ENCODE measurements at regions not wholly inside any gene's neighbourhood (a gene's known extent, or its start where the extent isn't known, plus 50 kb on each side); places are given as distances from the start of the nearest gene placed in this dataset.
"Not testable (repeated sequence)": the region's sequence is repeated elsewhere in the genome, so short reads cannot be mapped to it uniquely, and the experiment has no call there.

GRCh38 chr3:110679285-110679684 lies 392.3 kb upstream of the NECTIN3 start:
- H3K27ac Mint-ChIP-seq: no peak overlapping the region
- no peaks in the 10 kb centered on the region for H3K27me3 Mint-ChIP-seq
- H3K4me1 Mint-ChIP-seq (ENCODE audit: low read depth in 2 of 2): no peaks in the 10 kb centered on the region
- no peaks in the 10 kb centered on the region for H3K9me3 Mint-ChIP-seq
- no peaks in the 10 kb centered on the region for H3K36me3 Mint-ChIP-seq
- ATAC-seq (no peak), DNase-seq (ENCODE audit: low spot score) (no peak)
- no peak overlapping the region for H3K4me3 Mint-ChIP-seq

GRCh38 chr3:110680450-110680849 lies 391.2 kb upstream of the NECTIN3 start:
- no peak for ATAC-seq
- Mint-ChIP-seq H3K4me1 (ENCODE audit: low read depth in 2 of 2) (no peaks in the 10 kb centered on the region), H3K9me3 (no peaks in the 10 kb centered on the region), H3K27ac (no peak overlapping the region), H3K36me3 (no peaks in the 10 kb centered on the region), H3K4me3 (no peak overlapping the region), H3K27me3 (no peaks in the 10 kb centered on the region)
- DNase-seq (ENCODE audit: low spot score): no peak

DNA sequence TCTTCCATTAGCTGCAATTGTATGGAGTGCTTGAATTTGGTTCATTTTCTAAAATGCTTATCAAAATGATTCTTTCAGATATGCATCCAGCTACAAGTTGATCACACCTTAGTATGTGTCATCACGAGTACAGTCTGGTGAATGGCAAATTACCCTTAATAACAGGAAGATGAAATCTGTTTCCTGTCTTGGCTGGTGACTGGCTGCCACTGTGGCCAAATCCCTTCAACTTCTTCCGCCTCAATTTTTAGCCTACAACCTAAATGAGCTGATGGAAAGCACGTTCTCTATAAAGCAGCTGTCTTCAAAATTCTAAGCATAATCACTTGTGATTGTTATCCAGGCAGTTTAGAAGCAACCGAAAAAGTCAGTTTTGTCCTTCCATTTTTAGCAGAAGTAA lies 387.1 kb upstream of the NECTIN3 start:
- H3K4me1 Mint-ChIP-seq (ENCODE audit: low read depth in 2 of 2): no peaks in the 10 kb centered on the region
- ATAC-seq: no peak
- H3K36me3 Mint-ChIP-seq: no peaks in the 10 kb centered on the region
- H3K4me3 Mint-ChIP-seq: no peak overlapping the region
- DNase-seq (ENCODE audit: low spot score): no peak
- H3K9me3 Mint-ChIP-seq: no peaks in the 10 kb centered on the region
- no peak overlapping the region for H3K27ac Mint-ChIP-seq
- H3K27me3 Mint-ChIP-seq: no peaks in the 10 kb centered on the region

DNA sequence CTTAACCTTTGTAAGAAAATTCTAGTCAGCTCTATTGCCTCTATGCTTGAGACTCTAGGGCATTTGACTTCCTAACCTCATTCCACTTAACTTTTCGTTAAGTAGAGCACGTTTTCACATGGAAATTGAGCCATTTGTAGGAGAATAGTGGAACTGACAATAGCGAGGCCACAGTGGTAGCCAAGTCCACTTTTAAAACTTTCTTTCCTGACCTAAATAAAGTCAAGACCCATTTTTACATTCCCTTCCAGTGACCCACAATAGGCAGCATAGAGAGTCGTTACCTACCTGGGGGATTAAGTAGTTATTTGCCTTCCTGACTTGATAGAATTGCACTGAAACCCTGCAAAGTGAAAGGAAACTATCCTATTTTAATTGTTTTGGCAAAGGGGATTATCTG lies 386.0 kb upstream of the NECTIN3 start:
- Mint-ChIP-seq H3K27ac (no peak overlapping the region), H3K36me3 (no peaks in the 10 kb centered on the region), H3K27me3 (no peaks in the 10 kb centered on the region), H3K4me3 (no peak overlapping the region), H3K9me3 (no peaks in the 10 kb centered on the region), H3K4me1 (ENCODE audit: low read depth in 2 of 2) (no peaks in the 10 kb centered on the region)
- ATAC-seq (no peak), DNase-seq (ENCODE audit: low spot score) (no peak)

DNA sequence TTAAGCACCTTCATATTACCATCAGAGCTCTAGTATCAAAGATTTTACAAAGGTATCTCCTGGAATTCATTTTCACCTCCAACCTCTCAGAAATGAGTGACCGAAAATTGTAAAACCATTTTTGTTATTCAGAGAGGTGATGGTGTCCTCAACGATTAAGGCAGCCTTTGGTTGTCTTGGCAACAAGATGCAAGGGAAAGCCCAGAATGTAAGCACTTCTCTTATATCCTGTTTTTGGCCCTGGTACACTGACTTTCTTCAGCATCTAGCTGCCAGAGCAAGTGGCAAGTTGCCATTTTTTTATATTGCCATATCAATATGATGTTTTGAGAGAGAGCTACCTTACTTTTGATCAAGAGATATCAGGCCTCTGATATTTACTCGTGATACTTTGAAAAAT lies 384.9 kb upstream of the NECTIN3 start:
- no peaks in the 10 kb centered on the region for H3K4me1 Mint-ChIP-seq (ENCODE audit: low read depth in 2 of 2)
- no peaks in the 10 kb centered on the region for H3K9me3 Mint-ChIP-seq
- no peak for DNase-seq (ENCODE audit: low spot score)
- H3K27ac Mint-ChIP-seq: no peak overlapping the region
- ATAC-seq: no peak
- no peaks in the 10 kb centered on the region for H3K36me3 Mint-ChIP-seq
- no peaks in the 10 kb centered on the region for H3K27me3 Mint-ChIP-seq
- H3K4me3 Mint-ChIP-seq: no peak overlapping the region

DNA sequence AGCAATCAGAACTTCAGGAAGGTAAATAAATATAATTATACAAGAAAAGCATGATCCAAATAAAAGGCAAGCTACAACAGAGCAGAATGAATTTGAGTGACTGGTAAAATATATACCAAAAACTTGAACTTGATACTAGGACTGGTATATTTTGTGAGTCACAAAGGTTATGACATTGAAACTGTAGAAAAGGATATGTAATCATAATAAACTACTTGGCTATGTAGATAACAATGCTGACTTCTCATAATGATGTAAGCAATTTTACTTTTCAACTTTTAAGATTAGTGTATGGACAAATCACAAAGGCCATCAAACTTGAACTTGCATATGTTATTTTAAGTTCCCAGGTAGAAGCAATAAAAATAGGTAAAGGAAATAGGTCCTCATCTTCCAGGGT lies 384.5 kb upstream of the NECTIN3 start:
- Mint-ChIP-seq H3K36me3 (no peaks in the 10 kb centered on the region), H3K9me3 (peaks cover 3% of the 10 kb centered on the region), H3K27ac (no peak overlapping the region), H3K4me1 (ENCODE audit: low read depth in 2 of 2) (no peaks in the 10 kb centered on the region), H3K27me3 (no peaks in the 10 kb centered on the region), H3K4me3 (no peak overlapping the region)
- no peak for DNase-seq (ENCODE audit: low spot score)
- ATAC-seq: no peak

DNA sequence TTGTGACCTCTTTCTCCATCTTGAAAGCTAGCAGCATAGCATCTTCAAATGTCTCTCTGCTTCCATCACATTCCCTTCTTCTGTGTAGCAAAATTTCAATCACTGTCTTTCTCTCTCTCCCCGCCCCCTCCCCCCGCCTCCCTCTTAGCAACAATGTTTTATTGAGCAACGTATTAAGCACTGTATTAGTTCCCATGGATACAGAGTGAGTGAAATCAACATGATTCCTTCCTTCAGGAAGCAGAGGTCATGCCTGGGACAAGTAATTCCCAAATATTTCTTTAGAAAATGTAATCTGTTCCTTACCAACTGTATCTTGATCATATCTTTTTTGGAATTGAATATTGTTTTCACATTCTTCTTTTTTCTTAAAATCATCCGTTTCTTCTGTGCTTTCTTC lies 373.7 kb upstream of the NECTIN3 start:
- no peaks in the 10 kb centered on the region for H3K9me3 Mint-ChIP-seq
- DNase-seq (ENCODE audit: low spot score): no peak
- H3K27me3 Mint-ChIP-seq: no peaks in the 10 kb centered on the region
- H3K36me3 Mint-ChIP-seq: no peaks in the 10 kb centered on the region
- no peak overlapping the region for H3K27ac Mint-ChIP-seq
- no peaks in the 10 kb centered on the region for H3K4me1 Mint-ChIP-seq (ENCODE audit: low read depth in 2 of 2)
- H3K4me3 Mint-ChIP-seq: no peak overlapping the region
- ATAC-seq: no peak

DNA sequence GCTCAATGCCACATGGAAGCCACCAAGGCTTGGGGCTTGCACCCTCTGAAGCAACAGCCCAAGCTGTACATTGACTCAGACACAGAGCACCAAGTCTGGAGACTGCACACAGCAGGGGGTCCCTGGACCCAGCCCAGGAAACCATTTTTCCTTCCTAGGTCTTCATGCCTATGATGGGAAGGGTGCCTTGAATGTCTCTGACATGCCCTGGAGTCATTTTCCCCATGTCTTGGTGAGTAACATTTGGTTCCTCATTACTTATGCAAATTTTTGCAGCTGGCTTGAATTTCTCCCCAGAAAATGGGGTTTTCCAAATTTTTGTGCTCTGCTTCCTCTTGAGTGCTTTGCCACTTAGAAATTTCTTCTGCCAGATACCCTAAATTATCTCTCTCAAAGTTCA lies 367.3 kb upstream of the NECTIN3 start:
- not testable (repeated sequence) for H3K27ac Mint-ChIP-seq; H3K9me3 Mint-ChIP-seq; H3K27me3 Mint-ChIP-seq; H3K36me3 Mint-ChIP-seq; H3K4me3 Mint-ChIP-seq; H3K4me1 Mint-ChIP-seq (ENCODE audit: low read depth in 2 of 2); ATAC-seq; DNase-seq (ENCODE audit: low spot score)

GRCh38 chr3:110708156-110708555 lies 363.5 kb upstream of the NECTIN3 start:
- no peak overlapping the region for H3K27ac Mint-ChIP-seq
- DNase-seq (ENCODE audit: low spot score) (no peak), ATAC-seq (no peak)
- no peaks in the 10 kb centered on the region for H3K27me3 Mint-ChIP-seq
- H3K36me3 Mint-ChIP-seq: no peaks in the 10 kb centered on the region
- no peaks in the 10 kb centered on the region for H3K4me1 Mint-ChIP-seq (ENCODE audit: low read depth in 2 of 2)
- H3K9me3 Mint-ChIP-seq: peaks cover 8% of the 10 kb centered on the region
- no peak overlapping the region for H3K4me3 Mint-ChIP-seq

DNA sequence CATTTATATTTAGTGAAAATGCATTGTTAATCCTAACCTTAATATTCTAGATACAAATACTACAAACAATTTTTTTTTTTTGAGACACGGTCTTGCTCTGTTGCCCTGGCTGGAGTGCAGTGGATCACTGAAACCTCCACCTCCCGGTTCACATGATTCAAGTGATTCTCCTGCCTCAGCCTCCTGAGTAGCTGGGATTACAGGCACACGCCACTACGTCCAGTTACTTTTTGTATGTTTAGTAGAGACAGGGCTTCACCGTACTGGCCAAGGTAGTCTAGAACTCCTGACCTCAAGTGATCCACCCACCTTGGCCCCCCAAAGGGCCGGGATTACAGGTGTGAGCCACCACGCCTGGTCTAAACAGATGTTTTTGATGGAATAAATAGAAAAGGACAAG lies 361.5 kb upstream of the NECTIN3 start:
- Mint-ChIP-seq H3K9me3 (peaks cover 3% of the 10 kb centered on the region), H3K4me3 (no peak overlapping the region), H3K4me1 (ENCODE audit: low read depth in 2 of 2) (no peaks in the 10 kb centered on the region), H3K27me3 (no peaks in the 10 kb centered on the region), H3K27ac (no peak overlapping the region), H3K36me3 (no peaks in the 10 kb centered on the region)
- ATAC-seq (no peak), DNase-seq (ENCODE audit: low spot score) (no peak)

GRCh38 chr3:110710603-110711002 lies 361.0 kb upstream of the NECTIN3 start:
- H3K36me3 Mint-ChIP-seq: no peaks in the 10 kb centered on the region
- no peak for DNase-seq (ENCODE audit: low spot score)

GRCh38 chr3:110711130-110711832 lies 360.3 kb upstream of the NECTIN3 start:
- H3K9me3 Mint-ChIP-seq: no peaks in the 10 kb centered on the region
- H3K27me3 Mint-ChIP-seq: no peaks in the 10 kb centered on the region
- DNase-seq (ENCODE audit: low spot score): no peak
- H3K4me3 Mint-ChIP-seq: no peak overlapping the region
- no peaks in the 10 kb centered on the region for H3K4me1 Mint-ChIP-seq (ENCODE audit: low read depth in 2 of 2)
- no peak for ATAC-seq
- H3K36me3 Mint-ChIP-seq: no peaks in the 10 kb centered on the region
- H3K27ac Mint-ChIP-seq: no peak overlapping the region

More at GRCh38 chr3:110710603-110711002, 361.0 kb upstream of the NECTIN3 start:
- Mint-ChIP-seq H3K27me3 (no peaks in the 10 kb centered on the region), H3K27ac (no peak overlapping the region), H3K9me3 (peaks cover 3% of the 10 kb centered on the region), H3K4me3 (no peak overlapping the region), H3K4me1 (ENCODE audit: low read depth in 2 of 2) (no peaks in the 10 kb centered on the region)
- ATAC-seq: no peak

- DNase-seq (ENCODE audit: low spot score) (no peak), ATAC-seq (no peak)
- Mint-ChIP-seq H3K4me1 (ENCODE audit: low read depth in 2 of 2) (no peaks in the 10 kb centered on the region), H3K9me3 (no peaks in the 10 kb centered on the region), H3K27ac (no peak overlapping the region), H3K4me3 (no peak overlapping the region), H3K36me3 (no peaks in the 10 kb centered on the region), H3K27me3 (no peaks in the 10 kb centered on the region)
Observed at GRCh38 chr3:110711851-110712516, 359.6 kb upstream of the NECTIN3 start.

DNA sequence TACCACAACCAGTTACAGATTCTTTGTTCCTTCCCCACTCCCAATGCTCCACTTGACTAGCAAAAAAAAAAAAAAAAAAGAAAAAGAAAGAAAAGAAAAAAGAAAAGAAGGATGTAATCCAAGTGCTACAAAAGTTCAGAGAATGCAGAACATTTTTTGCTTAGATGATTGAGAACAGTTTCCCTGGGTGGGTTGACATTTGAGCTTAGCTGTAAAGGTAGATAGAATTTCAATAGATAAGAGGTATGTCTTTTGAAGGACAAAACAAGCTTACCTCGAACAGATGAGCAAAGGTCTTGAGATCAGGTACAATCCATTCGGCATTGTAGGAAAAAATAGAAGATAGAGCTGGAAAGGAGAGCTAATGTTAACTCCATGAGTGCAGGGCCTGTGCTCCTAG lies 344.6 kb upstream of the NECTIN3 start:
- no peak overlapping the region for H3K4me3 Mint-ChIP-seq
- no peaks in the 10 kb centered on the region for H3K36me3 Mint-ChIP-seq
- DNase-seq (ENCODE audit: low spot score) (no peak), ATAC-seq (no peak)
- no peaks in the 10 kb centered on the region for H3K4me1 Mint-ChIP-seq (ENCODE audit: low read depth in 2 of 2)
- peaks cover 0 to 7% of the 10 kb centered on the region in 2 donors for H3K27me3 Mint-ChIP-seq
- no peak overlapping the region for H3K27ac Mint-ChIP-seq
- H3K9me3 Mint-ChIP-seq: peaks cover 3% of the 10 kb centered on the region

GRCh38 chr3:110731148-110731547 lies 340.5 kb upstream of the NECTIN3 start:
- Mint-ChIP-seq H3K27ac (no peak overlapping the region), H3K36me3 (no peaks in the 10 kb centered on the region), H3K27me3 (peaks cover 0 to 7% of the 10 kb centered on the region in 2 donors), H3K4me1 (ENCODE audit: low read depth in 2 of 2) (no peaks in the 10 kb centered on the region), H3K9me3 (peaks cover 6% of the 10 kb centered on the region), H3K4me3 (no peak overlapping the region)
- no peak for ATAC-seq
- DNase-seq (ENCODE audit: low spot score): no peak
